ENCODE measurements at regions not wholly inside any gene's neighbourhood (a gene's known extent, or its start where the extent isn't known, plus 50 kb on each side); places are given as distances from the start of the nearest gene placed in this dataset.

DNA sequence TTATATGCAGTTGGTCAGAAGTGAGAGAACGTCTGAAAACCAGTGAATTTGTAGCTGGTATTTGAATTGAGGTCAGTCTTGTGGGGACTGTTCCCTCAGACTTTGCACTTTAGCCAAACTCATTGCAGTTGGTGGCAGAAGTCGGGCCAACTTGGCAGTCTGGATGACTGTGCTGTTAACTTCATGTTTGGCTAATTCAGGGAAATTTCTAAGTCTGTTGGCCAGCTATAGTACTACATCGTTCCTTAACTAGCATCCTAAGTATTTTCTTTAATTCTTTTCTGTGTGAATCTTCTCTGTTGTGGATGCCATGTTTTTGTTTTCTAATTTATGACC lies 806.8 kb upstream of the GCFC2 start:
- Histone ChIP-seq H2AFZ (ENCODE audit: low read length) (no peak overlapping the region), H3K9ac (ENCODE audit: low read length) (no peak overlapping the region), H3F3A (ENCODE audit: low read length, unreplicated experiment) (no peaks in the 10 kb centered on the region), H3K9me3 (ENCODE audit: low read length) (no peaks in the 10 kb centered on the region), H3K9me2 (replicated peaks; ENCODE audit: low read length) (no peaks in the 10 kb centered on the region), H3K27ac (ENCODE audit: low read length) (no peak overlapping the region), H3K36me3 (ENCODE audit: low read depth, low read length) (no peaks in the 10 kb centered on the region), H3K4me2 (ENCODE audit: low read length) (no peak overlapping the region), H4K20me1 (ENCODE audit: low read length) (no peaks in the 10 kb centered on the region), H3K79me2 (ENCODE audit: low read length) (no peaks in the 10 kb centered on the region), H3K4me3 (ENCODE audit: low read length) (no peak overlapping the region), H3K27me3 (ENCODE audit: low read length) (no peaks in the 10 kb centered on the region), H3K4me1 (ENCODE audit: insufficient read depth, low read length) (no peaks in the 10 kb centered on the region)
- TF ChIP-seq EZH2 (IDR thresholded peaks at IDR 0.05; ENCODE audit: low read length, unreplicated experiment) (no peak), EZH2phosphoT487 (IDR thresholded peaks at IDR 0.05; ENCODE audit: borderline replicate concordance, low read length) (no peak), CTCF (conservative IDR thresholded peaks at IDR 0.05; ENCODE audit: low read depth, low read length) (no peak)
- ATAC-seq, result no peak
- BruUV-seq (replicated peaks), result no TSS peak
- CTCF ChIA-PET, result no interaction called here
- POLR2A ChIA-PET (ENCODE audit: unreplicated experiment), result no interaction called here
- intact Hi-C loops (cut with micrococcal nuclease), result no loop called here
- DNase-seq, result no peak

GRCh38 chr2:76516861-76517573 lies 806.3 kb upstream of the GCFC2 start:
- intact Hi-C loops (cut with micrococcal nuclease), result no loop called here
- H3K4me3 ChIP-seq (ENCODE audit: low read length), result no peak overlapping the region
- H3K9me2 ChIP-seq (replicated peaks; ENCODE audit: low read length), result no peaks in the 10 kb centered on the region
- no peak for DNase-seq
- H3K9ac ChIP-seq (ENCODE audit: low read length), result no peak overlapping the region
- no peaks in the 10 kb centered on the region for H3K4me1 ChIP-seq (ENCODE audit: insufficient read depth, low read length)
- H3F3A ChIP-seq (ENCODE audit: low read length, unreplicated experiment), result no peaks in the 10 kb centered on the region
- no TSS peak for BruUV-seq (replicated peaks)
- H3K79me2 ChIP-seq (ENCODE audit: low read length), result no peaks in the 10 kb centered on the region
- ATAC-seq, result no peak
- H3K9me3 ChIP-seq (ENCODE audit: low read length), result no peaks in the 10 kb centered on the region
- ChIA-PET POLR2A (ENCODE audit: unreplicated experiment) (no interaction called here), CTCF (no interaction called here)
- H2AFZ ChIP-seq (ENCODE audit: low read length), result no peak overlapping the region
- H3K4me2 ChIP-seq (ENCODE audit: low read length), result no peak overlapping the region
- H3K27ac ChIP-seq (ENCODE audit: low read length), result no peak overlapping the region
- no peaks in the 10 kb centered on the region for H3K36me3 ChIP-seq (ENCODE audit: low read depth, low read length)
- TF ChIP-seq EZH2 (IDR thresholded peaks at IDR 0.05; ENCODE audit: low read length, unreplicated experiment) (no peak), CTCF (conservative IDR thresholded peaks at IDR 0.05; ENCODE audit: low read depth, low read length) (no peak)
- H4K20me1 ChIP-seq (ENCODE audit: low read length), result no peaks in the 10 kb centered on the region
- no peaks in the 10 kb centered on the region for H3K27me3 ChIP-seq (ENCODE audit: low read length)

- BruUV-seq (replicated peaks), result no TSS peak
- H3K27ac ChIP-seq (ENCODE audit: low read length), result no peak overlapping the region
- no peak overlapping the region for H3K9ac ChIP-seq (ENCODE audit: low read length)
- DNase-seq, result no peak
- POLR2A ChIA-PET (ENCODE audit: unreplicated experiment), result no interaction called here
- no peaks in the 10 kb centered on the region for H3K27me3 ChIP-seq (ENCODE audit: low read length)
- ATAC-seq, result no peak
- H3K4me2 ChIP-seq (ENCODE audit: low read length), result no peak overlapping the region
- CTCF ChIA-PET, result no interaction called here
- no peaks in the 10 kb centered on the region for H4K20me1 ChIP-seq (ENCODE audit: low read length)
- H3K36me3 ChIP-seq (ENCODE audit: low read depth, low read length), result no peaks in the 10 kb centered on the region
- no peak overlapping the region for H3K4me3 ChIP-seq (ENCODE audit: low read length)
- H3K9me3 ChIP-seq (ENCODE audit: low read length), result no peaks in the 10 kb centered on the region
- no peaks in the 10 kb centered on the region for H3K9me2 ChIP-seq (replicated peaks; ENCODE audit: low read length)
- intact Hi-C loops (cut with micrococcal nuclease), result no loop called here
- TF ChIP-seq EZH2phosphoT487 (IDR thresholded peaks at IDR 0.05; ENCODE audit: borderline replicate concordance, low read length) (no peak), EZH2 (IDR thresholded peaks at IDR 0.05; ENCODE audit: low read length, unreplicated experiment) (no peak), CTCF (conservative IDR thresholded peaks at IDR 0.05; ENCODE audit: low read depth, low read length) (no peak)
- no peaks in the 10 kb centered on the region for H3F3A ChIP-seq (ENCODE audit: low read length, unreplicated experiment)
- H3K4me1 ChIP-seq (ENCODE audit: insufficient read depth, low read length), result no peaks in the 10 kb centered on the region
- no peaks in the 10 kb centered on the region for H3K79me2 ChIP-seq (ENCODE audit: low read length)
- no peak overlapping the region for H2AFZ ChIP-seq (ENCODE audit: low read length)
Observed at GRCh38 chr2:76512201-76512820, 801.6 kb upstream of the GCFC2 start.
